Neuronal stem cell (in vitro differentiated cells): ENCODE measurements at regions not wholly inside any gene's neighbourhood (a gene's known extent, or its start where the extent isn't known, plus 50 kb on each side); places are given as distances from the start of the nearest gene placed in this dataset.
A peak's percentile ranks its signal among the peaks of the same experiment; 100 is the strongest.
"Not testable (repeated sequence)": the region's sequence is repeated elsewhere in the genome, so short reads cannot be mapped to it uniquely, and the experiment has no call there.

Source experiments
- DNase-seq: peaks from one replicate; pipeline ENCODE4 v3.0.0-alpha.2; 2013; ENCODE audit warnings: low spot score
- H2AFZ ChIP-seq: one replicate; pipeline ENCODE4 v1.6.1; 2013; ENCODE audit warnings: mild to moderate bottlenecking, low read length, inconsistent platforms
- H2AK5ac ChIP-seq: 2 replicates; pipeline ENCODE4 v1.6.1; 2013; ENCODE audit warnings: low read depth, mild to moderate bottlenecking, inconsistent platforms, low read length, moderate library complexity, mixed read lengths
- H2BK120ac ChIP-seq: 2 replicates; pipeline ENCODE4 v1.6.1; 2013; ENCODE audit warnings: low read depth, mild to moderate bottlenecking, inconsistent platforms, low read length, moderate library complexity, mixed read lengths
- H2BK12ac ChIP-seq: one replicate; pipeline ENCODE4 v1.6.1; 2013; ENCODE audit warnings: low read length, inconsistent platforms
- H2BK15ac ChIP-seq: 2 replicates; pipeline ENCODE4 v1.6.1; 2013; ENCODE audit warnings: mild to moderate bottlenecking, low read length, inconsistent platforms, mixed read lengths
- H2BK5ac ChIP-seq: one replicate; pipeline ENCODE4 v1.6.1; 2013; ENCODE audit warnings: inconsistent platforms, mild to moderate bottlenecking, low read length, moderate library complexity
- H3K14ac ChIP-seq: one replicate; pipeline ENCODE4 v1.6.1; 2013; ENCODE audit warnings: low read length, inconsistent platforms
- H3K18ac ChIP-seq: 2 replicates; pipeline ENCODE4 v1.6.1; 2013; ENCODE audit warnings: low read length, inconsistent platforms
- H3K23ac ChIP-seq: 2 replicates; pipeline ENCODE4 v1.6.1; 2013; ENCODE audit warnings: low read depth, mild to moderate bottlenecking, mixed read lengths, low read length, inconsistent platforms; ENCODE audit not compliant: poor library complexity
- H3K27ac ChIP-seq: replicated peaks from 3 replicates; pipeline ENCODE4 v1.5.1; 2013; ENCODE audit warnings: low read length, inconsistent platforms
- H3K27me3 ChIP-seq, 3 experiments: 2 replicates each; pipeline ENCODE4 v1.6.1; 2013; ENCODE audit warnings: low read length in 3 of 3, mild to moderate bottlenecking in 2 of 3, inconsistent platforms in 1 of 3, low read depth in 1 of 3, mixed read lengths in 1 of 3, moderate library complexity in 1 of 3; ENCODE audit not compliant: control insufficient read depth in 3 of 3, insufficient read depth in 3 of 3
- H3K36me3 ChIP-seq, 2 donors: replicated peaks in 1 of 2; 2 replicates each; pipeline ENCODE4 v1.6.1; 2013; ENCODE audit warnings: low read length in 2 of 2; ENCODE audit not compliant: control insufficient read depth in 2 of 2, insufficient read depth in 2 of 2
- H3K4ac ChIP-seq: 2 replicates; pipeline ENCODE4 v1.6.1; 2013; ENCODE audit warnings: inconsistent platforms, mild to moderate bottlenecking, low read length, moderate library complexity
- H3K4me1 ChIP-seq, 2 donors: 1 replicate in 1 of 2; 2 replicates in 1 of 2; pipeline ENCODE4 v1.6.1; 2013; ENCODE audit warnings: low read length in 2 of 2, low read depth in 1 of 2; ENCODE audit not compliant: control insufficient read depth in 2 of 2, insufficient read depth in 1 of 2
- H3K4me2 ChIP-seq: one replicate; pipeline ENCODE4 v1.6.1; 2013; ENCODE audit warnings: mild to moderate bottlenecking, low read length, inconsistent platforms; ENCODE audit not compliant: insufficient read depth, poor library complexity, severe bottlenecking
- H3K4me3 ChIP-seq, 2 donors: 2 replicates each; pipeline ENCODE4 v1.5.1; 2013; ENCODE audit warnings: low read length in 2 of 2, mild to moderate bottlenecking in 2 of 2, inconsistent platforms in 1 of 2, moderate library complexity in 1 of 2
- H3K79me1 ChIP-seq: one replicate; pipeline ENCODE4 v1.6.1; 2013; ENCODE audit warnings: low read depth, mild to moderate bottlenecking, inconsistent platforms, low read length, moderate library complexity
- H3K9ac ChIP-seq: one replicate; pipeline ENCODE4 v1.6.1; 2013; ENCODE audit warnings: mild to moderate bottlenecking, low read depth, low read length, inconsistent platforms; ENCODE audit not compliant: poor library complexity
- H3K9me3 ChIP-seq, 2 donors: replicated peaks in 1 of 2; 2 replicates each; pipeline versions ENCODE3 to v1.6.1; 2013; ENCODE audit warnings: low read length in 2 of 2, mild to moderate bottlenecking in 2 of 2, inconsistent platforms in 1 of 2, low read depth in 1 of 2, mixed read lengths in 1 of 2, moderate library complexity in 1 of 2; ENCODE audit not compliant: control insufficient read depth in 2 of 2, insufficient read depth in 1 of 2
- H4K8ac ChIP-seq: one replicate; pipeline ENCODE4 v1.6.1; 2013; ENCODE audit warnings: low read depth, mild to moderate bottlenecking, inconsistent platforms, low read length, moderate library complexity
- H4K91ac ChIP-seq: one replicate; pipeline ENCODE4 v1.6.1; 2013; ENCODE audit warnings: low read length, low read depth, mild to moderate bottlenecking, inconsistent platforms; ENCODE audit not compliant: poor library complexity
- WGBS, 2 donors: extraction: QIAGEN DNeasy Blood & Tissue Kit; methylation state at CpG; one replicate each; pipeline ENCODE4 v1.1.7; 2013; ENCODE audit warnings: missing lambda C conversion rate in 2 of 2, mixed read lengths in 1 of 2; ENCODE audit not compliant: insufficient read length in 2 of 2, insufficient replicate concordance in 1 of 2; ENCODE audit errors: extremely low coverage in 2 of 2; 5-methylcytosine and 5-hydroxymethylcytosine counted together

GRCh38 chr1:239098400-239099037 lies 287.8 kb upstream of the CHRM3 start:
- WGBS, 2 donors, result no CpG with 5 or more reads among the region's 7 CpGs
- no peaks in the 10 kb centered on the region for H3K9me3 ChIP-seq
- H3K23ac ChIP-seq, result no peak overlapping the region
- no peaks in the 10 kb centered on the region for H3K4me1 ChIP-seq
- H3K18ac ChIP-seq, result no peak overlapping the region
- no peak overlapping the region for H2BK12ac ChIP-seq
- no peak overlapping the region for H2BK5ac ChIP-seq
- H3K4me2 ChIP-seq, result no peak overlapping the region
- DNase-seq, result no peak
- no peak overlapping the region for H3K27ac ChIP-seq
- no peaks in the 10 kb centered on the region for H3K27me3 ChIP-seq
- H3K79me1 ChIP-seq, result no peaks in the 10 kb centered on the region
- no peaks in the 10 kb centered on the region for H3K36me3 ChIP-seq
- no peak overlapping the region for H3K14ac ChIP-seq
- no peak overlapping the region for H3K9ac ChIP-seq
- no peak overlapping the region for H2AK5ac ChIP-seq
- no peak overlapping the region for H3K4me3 ChIP-seq
- no peak overlapping the region for H4K8ac ChIP-seq
- H4K91ac ChIP-seq, result no peak overlapping the region
- H2AFZ ChIP-seq, result peak overlapping the region; percentile 10
- no peak overlapping the region for H3K4ac ChIP-seq
- no peak overlapping the region for H2BK120ac ChIP-seq
- H2BK15ac ChIP-seq, result no peak overlapping the region

GRCh38 chr1:239091537-239091936 lies 294.8 kb upstream of the CHRM3 start:
- H4K8ac ChIP-seq, result no peak overlapping the region
- H3K14ac ChIP-seq, result no peak overlapping the region
- H2AK5ac ChIP-seq, result no peak overlapping the region
- H2BK120ac ChIP-seq, result no peak overlapping the region
- H3K36me3 ChIP-seq, result no peaks in the 10 kb centered on the region
- H2BK15ac ChIP-seq, result no peak overlapping the region
- no CpG with 5 or more reads among the region's 3 CpGs for WGBS, 2 donors
- H2AFZ ChIP-seq, result no peak overlapping the region
- H3K27me3 ChIP-seq, result no peaks in the 10 kb centered on the region
- no peak overlapping the region for H3K4me3 ChIP-seq
- no peaks in the 10 kb centered on the region for H3K9me3 ChIP-seq
- H3K9ac ChIP-seq, result no peak overlapping the region
- H4K91ac ChIP-seq, result no peak overlapping the region
- no peak for DNase-seq
- H3K23ac ChIP-seq, result no peak overlapping the region
- no peaks in the 10 kb centered on the region for H3K79me1 ChIP-seq
- no peaks in the 10 kb centered on the region for H3K4me1 ChIP-seq
- no peak overlapping the region for H3K27ac ChIP-seq
- no peak overlapping the region for H3K18ac ChIP-seq
- H2BK12ac ChIP-seq, result no peak overlapping the region
- H3K4me2 ChIP-seq, result no peak overlapping the region
- H2BK5ac ChIP-seq, result no peak overlapping the region
- no peak overlapping the region for H3K4ac ChIP-seq

GRCh38 chr1:239084459-239085080 lies 301.8 kb upstream of the CHRM3 start:
- no CpG with 5 or more reads among the region's 2 CpGs for WGBS, 2 donors
- H3K14ac ChIP-seq, result peak overlapping the region; percentile 82

GRCh38 chr1:239081947-239082346 lies 304.4 kb upstream of the CHRM3 start:
- H3K27ac ChIP-seq, H2BK15ac ChIP-seq, H2AK5ac ChIP-seq, H3K27me3 ChIP-seq, H3K36me3 ChIP-seq, H3K79me1 ChIP-seq, H4K8ac ChIP-seq, H3K18ac ChIP-seq, H2BK120ac ChIP-seq, H3K4ac ChIP-seq, H3K14ac ChIP-seq, H3K9me3 ChIP-seq, H3K4me2 ChIP-seq, H3K23ac ChIP-seq, H3K9ac ChIP-seq, H2BK12ac ChIP-seq, H3K4me1 ChIP-seq, H3K4me3 ChIP-seq, H4K91ac ChIP-seq, H2AFZ ChIP-seq, DNase-seq, H2BK5ac ChIP-seq: not testable (repeated sequence)
- WGBS, 2 donors, result no CpG with 5 or more reads among the region's 3 CpGs

More at GRCh38 chr1:239084459-239085080, 301.8 kb upstream of the CHRM3 start:
- H3K4me1 ChIP-seq, result peaks cover 0 to 4% of the 10 kb centered on the region in 2 donors
- H2AFZ ChIP-seq, result peak overlapping the region; percentile 81
- no peak overlapping the region for H2BK15ac ChIP-seq
- no peaks in the 10 kb centered on the region for H3K36me3 ChIP-seq
- H3K9ac ChIP-seq, result no peak overlapping the region
- no peak overlapping the region for H2AK5ac ChIP-seq
- H3K4me3 ChIP-seq, result peak overlapping the region in 1 of 2 donors; percentile 25
- no peak for DNase-seq
- peak overlapping the region; percentile 44 for H3K18ac ChIP-seq
- no peak overlapping the region for H2BK5ac ChIP-seq
- H4K8ac ChIP-seq, result no peak overlapping the region
- no peak overlapping the region for H4K91ac ChIP-seq
- no peaks in the 10 kb centered on the region for H3K9me3 ChIP-seq
- no peak overlapping the region for H2BK120ac ChIP-seq
- no peak overlapping the region for H3K4ac ChIP-seq
- no peak overlapping the region for H3K23ac ChIP-seq
- no peaks in the 10 kb centered on the region for H3K27me3 ChIP-seq
- no peak overlapping the region for H3K4me2 ChIP-seq
- H3K79me1 ChIP-seq, result no peaks in the 10 kb centered on the region
- no peak overlapping the region for H2BK12ac ChIP-seq
- no peak overlapping the region for H3K27ac ChIP-seq
